IMR-90 (cell line): ENCODE measurements at regions not wholly inside any gene's neighbourhood (a gene's known extent, or its start where the extent isn't known, plus 50 kb on each side); places are given as distances from the start of the nearest gene placed in this dataset.

Experiments
- BHLHE40 ChIP-seq: fragments of 150-350 bp; IDR thresholded peaks from 2 replicates; pipeline ENCODE4 v1.6.1; 2016; ENCODE audit warnings: mild to moderate bottlenecking, low read depth, low read length
- CTCF ChIP-seq: conservative IDR thresholded peaks from 2 replicates; pipeline ENCODE4 v1.5.1; 2012; ENCODE audit warnings: mild to moderate bottlenecking, low read depth, low read length, improper control_type of control experiment
- ELK1 ChIP-seq: fragments of 150-350 bp; IDR thresholded peaks from 2 replicates; pipeline ENCODE4 v1.6.1; 2016; ENCODE audit warnings: low read depth, mild to moderate bottlenecking, low read length, moderate library complexity, borderline replicate concordance
- MAZ ChIP-seq: IDR thresholded peaks from 2 replicates; pipeline ENCODE4 v1.6.1; 2012; ENCODE audit warnings: low read depth, mild to moderate bottlenecking, low read length, improper control_type of control experiment, moderate library complexity, borderline replicate concordance
- MXI1 ChIP-seq: IDR thresholded peaks from 2 replicates; pipeline ENCODE4 v1.6.1; 2012; ENCODE audit warnings: low read depth, mild to moderate bottlenecking, low read length, moderate library complexity, borderline replicate concordance
- POLR2A ChIP-seq: IDR thresholded peaks from 2 replicates; pipeline ENCODE4 v1.6.1; 2012; ENCODE audit warnings: mild to moderate bottlenecking, low read depth, low read length
- RFX5 ChIP-seq: IDR thresholded peaks from 2 replicates; pipeline ENCODE4 v1.8.0; 2012; ENCODE audit warnings: low read depth, mild to moderate bottlenecking, low read length, moderate library complexity
- SMC3 ChIP-seq: fragments of 150-350 bp; IDR thresholded peaks from 2 replicates; pipeline ENCODE4 v1.6.1; 2016; ENCODE audit warnings: low read depth, mild to moderate bottlenecking, antibody characterized with exemption, low read length, moderate library complexity

- no peak for TF ChIP-seq CTCF
- TF ChIP-seq MXI1 = no peak
- no peak for TF ChIP-seq BHLHE40
- TF ChIP-seq ELK1 = no peak
- TF ChIP-seq POLR2A = no peak
- no peak for TF ChIP-seq RFX5
- no peak for TF ChIP-seq SMC3
- no peak for TF ChIP-seq MAZ
These were observed 106.4 kb downstream of the RHOU start for GRCh38 chr1:228841632-228842031.
